H1 (cell line): ENCODE measurements at regions not wholly inside any gene's neighbourhood (a gene's known extent, or its start where the extent isn't known, plus 50 kb on each side); places are given as distances from the start of the nearest gene placed in this dataset.

Source experiments
- CTCF ChIA-PET: fragments of 300-600 bp; sonication (Branson Sonifier 250); formaldehyde crosslinking; loops from one replicate; lab custom pipeline; 2021; ENCODE audit not compliant: partially characterized antibody; lab: Charles Lee
- POLR2A ChIA-PET: fragments of 300-600 bp; sonication (Branson Sonifier 250); formaldehyde crosslinking; loops from one replicate; lab custom pipeline; 2021; ENCODE audit warnings: inconsistent platforms; ENCODE audit not compliant: partially characterized antibody; lab: Charles Lee
- DNase-seq, 2 experiments: peaks; one replicate each; pipeline versions ENCODE4 v3.0.0 to v3.0.0-alpha.2; 2010 to 2022; ENCODE audit warnings: low spot score in 2 of 2, low read depth in 1 of 2, mixed read lengths in 1 of 2
- FAIRE-seq: peaks from 2 replicates; lab custom pipeline; 2011; peaks lifted over from hg19 to GRCh38; lab: Jason Lieb, UNC
- H2AFZ ChIP-seq: 2 replicates; pipeline ENCODE4 v1.8.1; 2012; ENCODE audit warnings: low read length, inconsistent platforms
- H2AK5ac ChIP-seq: 2 replicates; pipeline ENCODE4 v1.6.1; 2013; ENCODE audit warnings: low read depth, low read length
- H2BK120ac ChIP-seq: replicated peaks from 2 replicates; pipeline ENCODE3; 2013; ENCODE audit warnings: low read depth, low read length, inconsistent platforms
- H2BK12ac ChIP-seq: 2 replicates; pipeline ENCODE4 v1.6.1; 2013; ENCODE audit warnings: low read depth, low read length
- H2BK15ac ChIP-seq: 2 replicates; pipeline ENCODE4 v1.6.1; 2013; ENCODE audit warnings: low read length
- H2BK20ac ChIP-seq: 2 replicates; pipeline ENCODE4 v1.6.1; 2013; ENCODE audit warnings: low read length
- H2BK5ac ChIP-seq: 2 replicates; pipeline ENCODE4 v1.6.1; 2013; ENCODE audit warnings: low read depth, low read length
- H3K14ac ChIP-seq: 2 replicates; pipeline ENCODE4 v1.6.1; 2013; ENCODE audit warnings: inconsistent platforms; ENCODE audit not compliant: insufficient read length
- H3K18ac ChIP-seq: 2 replicates; pipeline ENCODE4 v1.6.1; 2013; ENCODE audit warnings: low read length; ENCODE audit errors: extremely low read depth
- H3K23ac ChIP-seq: 2 replicates; pipeline ENCODE4 v1.6.1; 2013; ENCODE audit warnings: inconsistent platforms; ENCODE audit not compliant: insufficient read length
- H3K23me2 ChIP-seq: 2 replicates; pipeline ENCODE4 v1.6.1; 2013; ENCODE audit warnings: low read depth, low read length
- H3K27ac ChIP-seq: 2 replicates; pipeline ENCODE4 v1.6.1; 2011; ENCODE audit warnings: low read depth, low read length, inconsistent platforms
- H3K27me3 ChIP-seq, 4 experiments: replicated peaks in 1 of 4; 1 replicate in 1 of 4; 2 replicates in 3 of 4; pipeline versions ENCODE4 v1.6.1 to v1.8.1; 2011 to 2013; ENCODE audit warnings: low read length in 3 of 4, mild to moderate bottlenecking in 3 of 4, inconsistent platforms in 2 of 4, mixed read lengths in 2 of 4, moderate library complexity in 1 of 4; ENCODE audit not compliant: control insufficient read depth in 3 of 4, insufficient read depth in 3 of 4; ENCODE audit errors: extremely low read depth in 1 of 4
- H3K36me3 ChIP-seq, 4 experiments: 2 replicates each; pipeline versions ENCODE4 v1.6.1 to v1.8.1; 2011 to 2013; ENCODE audit warnings: mild to moderate bottlenecking in 4 of 4, low read length in 3 of 4, moderate library complexity in 2 of 4, control low read depth in 1 of 4, inconsistent platforms in 1 of 4; ENCODE audit not compliant: insufficient read depth in 4 of 4, control insufficient read depth in 2 of 4
- H3K4ac ChIP-seq: replicated peaks from 2 replicates; pipeline ENCODE3; 2013; ENCODE audit warnings: low read length, low read depth, mixed read lengths, inconsistent platforms; ENCODE audit not compliant: insufficient read length
- H3K4me1 ChIP-seq, 4 experiments: replicated peaks in 1 of 4; 1 replicate in 1 of 4; 2 replicates in 3 of 4; pipeline versions ENCODE4 v1.6.1 to v1.8.1; 2011 to 2013; ENCODE audit warnings: low read length in 3 of 4, inconsistent platforms in 2 of 4, mixed read lengths in 1 of 4; ENCODE audit not compliant: insufficient read depth in 4 of 4, control insufficient read depth in 3 of 4
- H3K4me2 ChIP-seq, 2 experiments: 2 replicates each; pipeline versions ENCODE4 v1.6.1 to v1.8.1; 2011 to 2013; ENCODE audit warnings: low read depth in 2 of 2, low read length in 2 of 2, control low read depth in 1 of 2, inconsistent platforms in 1 of 2, mild to moderate bottlenecking in 1 of 2; ENCODE audit not compliant: insufficient read depth in 1 of 2
- H3K4me3 ChIP-seq, 4 experiments: fragments of 200-600, 300-600 bp in 1 of 4; sonication (generic), shearing (Covaris generic), sonication (Bioruptor Twin) in 1 of 4; 2 replicates each; pipeline versions ENCODE4 v1.5.1 to v1.8.1; 2011 to 2016; ENCODE audit warnings: low read length in 4 of 4, low read depth in 3 of 4, control low read depth in 2 of 4, inconsistent platforms in 2 of 4, mild to moderate bottlenecking in 2 of 4, mixed read lengths in 1 of 4, moderate library complexity in 1 of 4; ENCODE audit not compliant: insufficient read depth in 2 of 4; ENCODE audit errors: extremely low read depth in 1 of 4
- H3K56ac ChIP-seq: replicated peaks from 2 replicates; pipeline ENCODE3; 2013; ENCODE audit warnings: low read depth, mild to moderate bottlenecking, mixed read lengths, low read length, inconsistent platforms; ENCODE audit not compliant: insufficient read length
- H3K79me1 ChIP-seq: 2 replicates; pipeline ENCODE4 v1.6.1; 2013; ENCODE audit warnings: low read depth, low read length, control low read depth
- H3K79me2 ChIP-seq, 2 experiments: 2 replicates each; pipeline versions ENCODE4 v1.6.1 to v1.8.1; 2012 to 2013; ENCODE audit warnings: low read length in 2 of 2, mild to moderate bottlenecking in 2 of 2, inconsistent platforms in 1 of 2; ENCODE audit not compliant: insufficient read depth in 2 of 2, control insufficient read depth in 1 of 2
- H3K9ac ChIP-seq, 4 experiments: replicated peaks in 1 of 4; 1 replicate in 1 of 4; 2 replicates in 3 of 4; pipeline versions ENCODE4 v1.6.1 to v1.8.1; 2011 to 2013; ENCODE audit warnings: low read depth in 3 of 4, low read length in 3 of 4, control low read depth in 2 of 4, mild to moderate bottlenecking in 2 of 4, moderate library complexity in 2 of 4, inconsistent platforms in 1 of 4; ENCODE audit errors: extremely low read depth in 1 of 4
- H3K9me3 ChIP-seq, 2 experiments: 2 replicates each; pipeline versions ENCODE4 v1.6.1 to v1.8.1; 2012 to 2013; ENCODE audit warnings: mild to moderate bottlenecking in 2 of 2, moderate library complexity in 2 of 2, control low read depth in 1 of 2, inconsistent platforms in 1 of 2, low read depth in 1 of 2, low read length in 1 of 2, mixed read lengths in 1 of 2; ENCODE audit not compliant: insufficient read depth in 2 of 2
- H4K20me1 ChIP-seq, 2 experiments: replicated peaks in 1 of 2; 2 replicates each; pipeline versions ENCODE3 to v1.8.1; 2011 to 2013; ENCODE audit warnings: inconsistent platforms in 2 of 2, low read length in 2 of 2, mild to moderate bottlenecking in 1 of 2; ENCODE audit not compliant: insufficient read depth in 2 of 2, control insufficient read depth in 1 of 2
- H4K5ac ChIP-seq: 2 replicates; pipeline ENCODE4 v1.6.1; 2013; ENCODE audit warnings: low read length, low read depth, mixed read lengths, inconsistent platforms; ENCODE audit not compliant: insufficient read length
- H4K8ac ChIP-seq: 2 replicates; pipeline ENCODE4 v1.8.0; 2013; ENCODE audit warnings: mild to moderate bottlenecking, moderate library complexity, low read length, inconsistent platforms; ENCODE audit not compliant: insufficient read depth; ENCODE audit errors: extremely low read depth
- H4K91ac ChIP-seq: replicated peaks from 2 replicates; pipeline ENCODE3; 2013; ENCODE audit warnings: low read length, mixed read lengths, inconsistent platforms; ENCODE audit not compliant: insufficient read length
- BCL11A ChIP-seq, 2 experiments: IDR thresholded peaks; one replicate each; pipeline ENCODE4 v1.6.1; 2011; ENCODE audit warnings: low read depth in 2 of 2, low read length in 2 of 2, mild to moderate bottlenecking in 2 of 2
- CBX5 ChIP-seq: fragments of 300-800, 300-1000 bp; sonication (generic); IDR thresholded peaks from 2 replicates; pipeline ENCODE4 v1.7.1; 2016; ENCODE audit warnings: antibody characterized with exemption, low read length, low read depth
- EGR1 ChIP-seq: IDR thresholded peaks from 2 replicates; pipeline ENCODE4 v1.6.1; 2011; ENCODE audit warnings: low read depth, low read length, borderline replicate concordance
- EZH2 ChIP-seq: fragments of 200-600 bp; sonication (generic); IDR thresholded peaks from 2 replicates; pipeline ENCODE4 v1.7.1; 2012; ENCODE audit warnings: low read depth, mild to moderate bottlenecking, moderate library complexity, low read length, inconsistent platforms; ENCODE audit not compliant: severe bottlenecking
- HDAC2 ChIP-seq, 2 experiments: fragments of 300-600 bp in 1 of 2; sonication (generic) in 1 of 2; IDR thresholded peaks; 2 replicates each; pipeline ENCODE4 v1.6.1; 2011 to 2012; ENCODE audit warnings: low read depth in 2 of 2, low read length in 2 of 2, mild to moderate bottlenecking in 2 of 2, moderate library complexity in 2 of 2, borderline replicate concordance in 1 of 2, inconsistent platforms in 1 of 2
- POLR2AphosphoS5 ChIP-seq: IDR thresholded peaks from 2 replicates; pipeline ENCODE4 v1.6.1; 2011; ENCODE audit warnings: low read depth, low read length
- SP4 ChIP-seq: IDR thresholded peaks from 2 replicates; pipeline ENCODE4 v1.6.1; 2012; ENCODE audit warnings: low read length, inconsistent platforms
- SUZ12 ChIP-seq: fragments of 200-600 bp; sonication (generic); IDR thresholded peaks from 2 replicates; pipeline ENCODE4 v1.6.1; 2012; ENCODE audit warnings: mild to moderate bottlenecking, inconsistent platforms, low read length, moderate library complexity, mixed read lengths
- TAF7 ChIP-seq: optimal IDR thresholded peaks from 2 replicates; pipeline ENCODE3; 2011; ENCODE audit warnings: low read depth, mild to moderate bottlenecking, inconsistent platforms, low read length, moderate library complexity, borderline replicate concordance
- WGBS, 2 experiments: shearing (Covaris generic) in 1 of 2; methylation state at CpG; one replicate each; pipeline versions ENCODE4 v1.1.6 to v1.1.7; 2013 to 2015; ENCODE audit warnings: low lambda C conversion rate in 2 of 2, mixed read lengths in 2 of 2, inconsistent platforms in 1 of 2, low coverage in 1 of 2, missing lambda C conversion rate in 1 of 2; ENCODE audit not compliant: insufficient replicate concordance in 2 of 2, insufficient coverage in 1 of 2, insufficient read length in 1 of 2; ENCODE audit errors: extremely low coverage in 1 of 2, missing lambda C conversion rate in 1 of 2; 5-methylcytosine and 5-hydroxymethylcytosine counted together
- TF ChIP-seq, protein P1 (sequence below): IDR thresholded peaks from 2 replicates; pipeline ENCODE4 v1.6.1; 2012; ENCODE audit warnings: inconsistent platforms

DNA sequence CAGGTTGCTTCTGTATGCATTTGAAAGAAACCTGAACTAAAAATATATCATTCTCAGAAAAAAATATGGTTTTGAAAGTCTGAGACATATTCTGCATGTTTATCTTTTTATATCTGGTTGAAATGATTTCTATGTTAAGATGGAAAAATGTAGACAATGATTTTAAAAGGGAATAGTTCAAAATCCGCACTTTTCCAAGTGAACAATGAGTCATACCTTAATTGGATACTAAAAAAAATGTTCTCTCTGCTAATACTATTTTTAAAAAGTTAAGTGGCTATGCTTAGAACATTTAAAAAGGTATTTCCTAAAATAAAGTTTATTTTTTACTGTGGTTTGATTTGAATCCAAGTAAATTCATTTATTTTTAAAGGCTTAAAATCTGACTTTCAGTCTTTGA is 801.4 kb downstream of the SLITRK6 start:
- H4K5ac ChIP-seq, result no peak overlapping the region
- H3K79me2 ChIP-seq, result no peaks in the 10 kb centered on the region
- H3K4me2 ChIP-seq, result no peak overlapping the region
- H3K9me3 ChIP-seq, result no peaks in the 10 kb centered on the region
- no peak overlapping the region for H3K18ac ChIP-seq
- H3K23me2 ChIP-seq, result no peaks in the 10 kb centered on the region
- peaks cover 0 to 1% (median 0%) of the 10 kb centered on the region in 4 experiments; a peak in 1 of 7 replicates for H3K27me3 ChIP-seq
- no peak overlapping the region for H3K56ac ChIP-seq
- H2AFZ ChIP-seq, result no peak overlapping the region
- 100% methylated on average over 1 of the region's 1 CpG; no CpG with 5 or more reads in 1 of the 2 experiments for WGBS, 2 experiments
- no peak overlapping the region for H3K4me3 ChIP-seq
- no peaks in the 10 kb centered on the region for H3K79me1 ChIP-seq
- H3K4ac ChIP-seq, result no peak overlapping the region
- H4K20me1 ChIP-seq, result no peaks in the 10 kb centered on the region
- no peak overlapping the region for H4K91ac ChIP-seq
- H3K9ac ChIP-seq, result no peak overlapping the region
- ChIA-PET CTCF (no interaction called here), POLR2A (no interaction called here)
- H3K27ac ChIP-seq, result no peak overlapping the region
- no peaks in the 10 kb centered on the region for H3K4me1 ChIP-seq
- H2AK5ac ChIP-seq, result no peak overlapping the region
- no peak overlapping the region for H4K8ac ChIP-seq
- no peak for FAIRE-seq
- H2BK15ac ChIP-seq, result no peak overlapping the region
- no peak for DNase-seq
- no peak overlapping the region for H2BK20ac ChIP-seq
- H3K23ac ChIP-seq, result no peak overlapping the region
- H2BK12ac ChIP-seq, result no peak overlapping the region
- no peak overlapping the region for H2BK120ac ChIP-seq
- no peak overlapping the region for H2BK5ac ChIP-seq
- no peak overlapping the region for H3K14ac ChIP-seq
- TF ChIP-seq SP4 (no peak), TAF7 (no peak), POLR2AphosphoS5 (no peak), CBX5 (no peak), HDAC2 (IDR thresholded peaks at IDR 0.05; ENCODE audit: borderline replicate concordance in 1 of 2, low read depth in 2 of 2, low read length in 2 of 2) (no peak), EZH2 (no peak), SUZ12 (no peak), EGR1 (no peak), BCL11A (IDR thresholded peaks at IDR 0.05; ENCODE audit: low read depth in 2 of 2, low read length in 2 of 2) (no peak)
- TF ChIP-seq, protein P1, sequence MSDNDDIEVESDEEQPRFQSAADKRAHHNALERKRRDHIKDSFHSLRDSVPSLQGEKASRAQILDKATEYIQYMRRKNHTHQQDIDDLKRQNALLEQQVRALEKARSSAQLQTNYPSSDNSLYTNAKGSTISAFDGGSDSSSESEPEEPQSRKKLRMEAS, result no peak
- no peaks in the 10 kb centered on the region for H3K36me3 ChIP-seq
